Stomach smooth muscle (tissue), 2 donors: ENCODE measurements at regions not wholly inside any gene's neighbourhood (a gene's known extent, or its start where the extent isn't known, plus 50 kb on each side); places are given as distances from the start of the nearest gene placed in this dataset.
"Not testable (repeated sequence)": the region's sequence is repeated elsewhere in the genome, so short reads cannot be mapped to it uniquely, and the experiment has no call there.

Experiments
- H3K27ac ChIP-seq: one replicate; pipeline ENCODE4 v1.7.0; 2013; ENCODE audit warnings: mild to moderate bottlenecking, low read length, inconsistent platforms
- H3K27me3 ChIP-seq, 2 donors: one replicate each; pipeline ENCODE4 v1.7.0; 2013; ENCODE audit warnings: low read length in 2 of 2; ENCODE audit not compliant: insufficient read depth in 2 of 2, control insufficient read depth in 1 of 2
- H3K36me3 ChIP-seq, 2 donors: one replicate each; pipeline ENCODE4 v1.7.0; 2013; ENCODE audit warnings: low read length in 2 of 2; ENCODE audit not compliant: control insufficient read depth in 2 of 2, insufficient read depth in 2 of 2
- H3K4me1 ChIP-seq: one replicate; pipeline ENCODE4 v1.7.0; 2013; ENCODE audit warnings: low read length; ENCODE audit not compliant: control insufficient read depth, insufficient read depth
- H3K4me3 ChIP-seq, 2 donors: one replicate each; pipeline ENCODE4 v1.7.0; 2013; ENCODE audit warnings: low read length in 2 of 2
- H3K9ac ChIP-seq, 2 donors: one replicate each; pipeline ENCODE4 v1.7.0; 2013; ENCODE audit warnings: low read length in 2 of 2, mild to moderate bottlenecking in 1 of 2
- H3K9me3 ChIP-seq, 2 donors: one replicate each; pipeline ENCODE4 v1.7.0; 2013; ENCODE audit warnings: low read length in 2 of 2; ENCODE audit not compliant: control insufficient read depth in 2 of 2
- donor health status: healthy.
- donor health status: Pancreatic carcinoma.

DNA sequence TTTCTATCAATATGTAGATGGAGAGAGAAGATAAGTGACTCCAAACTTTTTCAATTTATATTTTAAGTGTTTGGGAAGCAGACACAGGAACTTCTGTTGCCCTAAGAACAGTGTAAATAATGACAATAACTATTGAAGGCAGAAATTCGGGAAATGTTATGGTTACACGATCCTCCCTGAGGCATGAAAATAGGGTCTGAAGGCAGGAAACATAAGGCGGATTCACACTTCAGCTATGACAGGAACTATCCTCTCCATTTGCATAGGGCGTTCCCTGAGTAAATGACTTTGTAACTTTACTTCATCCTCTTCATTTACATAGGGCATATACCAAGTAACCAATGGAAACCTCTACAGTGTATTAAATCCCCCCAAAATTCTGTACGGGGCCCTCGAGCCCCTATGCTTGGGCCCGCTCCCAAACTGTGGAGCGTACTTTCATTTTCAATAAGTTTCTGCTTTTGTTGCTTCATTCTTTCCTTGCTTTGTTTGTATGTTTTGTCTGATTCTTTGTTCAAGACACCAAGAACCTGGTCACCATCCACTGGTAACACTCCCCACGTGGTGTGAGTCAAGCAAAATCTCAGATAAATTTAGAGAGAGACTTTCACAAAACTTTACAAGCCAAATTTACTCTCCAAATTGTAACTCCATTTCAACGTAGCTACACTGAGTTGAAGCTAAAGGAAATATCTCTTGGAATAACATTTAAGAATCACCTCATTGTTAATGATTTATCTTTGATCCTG, 2504.3 kb downstream of the ARAP2 start:
- no peaks in the 10 kb centered on the region for H3K4me1 ChIP-seq
- H3K27me3 ChIP-seq: no peaks in the 10 kb centered on the region

DNA sequence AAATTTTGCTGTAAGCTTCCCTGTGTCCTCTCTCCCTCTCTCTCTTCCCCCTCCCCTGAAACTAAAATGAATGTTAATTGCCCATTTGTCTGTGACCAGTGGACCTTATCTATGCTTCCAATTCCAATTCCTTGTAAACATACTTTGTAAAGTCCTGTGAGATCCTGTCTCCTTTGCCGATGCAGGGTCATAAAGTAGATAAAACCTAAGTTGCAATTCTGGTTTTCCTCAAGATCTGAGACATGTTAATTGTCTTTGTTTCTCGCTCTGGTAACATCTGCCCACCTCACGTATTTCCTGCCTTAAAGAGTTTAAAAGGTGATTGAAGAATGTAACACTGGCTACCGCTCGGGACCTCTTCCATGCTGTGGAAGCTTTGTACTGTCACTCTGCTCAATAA, 2503.4 kb downstream of the ARAP2 start:
- H3K36me3 ChIP-seq, H3K4me3 ChIP-seq, H3K4me1 ChIP-seq, H3K27ac ChIP-seq, H3K9ac ChIP-seq, H3K9me3 ChIP-seq, H3K27me3 ChIP-seq: not testable (repeated sequence)

More for the DNA sequence above, 2504.3 kb downstream of the ARAP2 start:
- no peaks in the 10 kb centered on the region for H3K36me3 ChIP-seq
- H3K9me3 ChIP-seq: peaks cover 0 to 3% of the 10 kb centered on the region in 2 donors
- no peak overlapping the region for H3K9ac ChIP-seq
- H3K27ac ChIP-seq: no peak overlapping the region
- H3K4me3 ChIP-seq: no peak overlapping the region

DNA sequence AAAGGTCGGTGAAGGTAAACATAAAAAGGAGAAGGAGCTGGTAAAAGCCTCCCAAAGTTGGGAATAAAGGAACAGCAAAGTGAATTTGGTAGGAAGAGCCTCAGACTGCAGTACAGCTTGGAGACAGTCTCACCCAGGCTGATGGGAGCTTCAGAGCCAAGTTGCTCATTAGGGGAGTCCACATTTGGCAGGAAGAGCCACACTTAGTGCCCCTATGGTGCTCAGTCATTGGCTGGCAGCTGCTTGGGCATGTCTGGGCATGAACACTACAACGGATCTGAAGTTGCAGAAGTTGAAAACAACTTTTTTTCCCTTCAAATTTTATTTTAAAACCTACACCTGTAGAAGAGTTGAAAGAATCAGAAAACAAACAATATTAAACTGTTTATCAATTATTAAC, 2497.3 kb downstream of the ARAP2 start:
- Histone ChIP-seq H3K4me3 (no peak overlapping the region), H3K9me3 (peaks cover 0 to 3% of the 10 kb centered on the region in 2 donors), H3K27me3 (no peaks in the 10 kb centered on the region), H3K36me3 (no peaks in the 10 kb centered on the region), H3K9ac (no peak overlapping the region), H3K4me1 (no peaks in the 10 kb centered on the region), H3K27ac (no peak overlapping the region)

DNA sequence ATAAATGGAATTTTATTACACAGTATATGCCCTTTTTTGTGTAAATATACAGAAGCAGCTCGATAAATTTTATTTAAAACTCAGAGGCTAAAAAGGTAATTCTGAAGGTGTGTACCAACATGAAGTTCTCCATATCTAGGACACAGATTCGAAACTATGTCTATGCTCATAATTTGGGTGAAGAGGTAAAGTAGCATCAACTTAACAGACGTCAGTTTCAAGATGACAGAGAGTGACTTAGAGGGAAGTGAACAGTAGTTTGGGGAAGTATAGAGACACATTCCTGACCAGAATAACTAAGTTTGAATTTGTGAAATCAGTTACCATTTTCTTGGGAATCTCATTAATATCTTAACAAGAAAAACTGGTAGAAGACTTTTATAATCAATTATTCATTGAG, 2493.3 kb downstream of the ARAP2 start:
- Histone ChIP-seq H3K4me3 (no peak overlapping the region), H3K9me3 (no peaks in the 10 kb centered on the region), H3K27me3 (no peaks in the 10 kb centered on the region), H3K9ac (no peak overlapping the region), H3K36me3 (no peaks in the 10 kb centered on the region), H3K27ac (no peak overlapping the region), H3K4me1 (no peaks in the 10 kb centered on the region)

DNA sequence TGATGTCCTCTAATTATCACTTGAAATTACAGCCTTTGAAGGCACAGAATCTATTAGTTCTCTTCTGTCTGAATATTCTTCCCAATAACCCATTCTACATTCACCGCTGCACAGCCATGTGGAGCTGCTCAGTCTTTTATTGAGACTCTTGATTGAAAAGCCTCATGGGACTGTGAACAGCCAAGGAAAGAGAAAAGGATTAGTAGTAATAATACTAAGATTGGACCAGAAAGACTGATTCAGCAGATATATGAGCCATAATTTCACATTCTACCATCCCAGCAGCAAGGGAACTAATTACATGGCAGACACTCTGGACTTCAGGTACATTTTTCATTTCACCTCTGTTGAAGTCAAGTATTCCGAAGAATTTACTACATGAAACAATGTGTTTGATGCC, 2471.7 kb downstream of the ARAP2 start:
- Histone ChIP-seq H3K4me3 (no peak overlapping the region), H3K9ac (no peak overlapping the region), H3K4me1 (no peaks in the 10 kb centered on the region), H3K9me3 (no peaks in the 10 kb centered on the region), H3K27me3 (no peaks in the 10 kb centered on the region), H3K27ac (no peak overlapping the region), H3K36me3 (no peaks in the 10 kb centered on the region)

DNA sequence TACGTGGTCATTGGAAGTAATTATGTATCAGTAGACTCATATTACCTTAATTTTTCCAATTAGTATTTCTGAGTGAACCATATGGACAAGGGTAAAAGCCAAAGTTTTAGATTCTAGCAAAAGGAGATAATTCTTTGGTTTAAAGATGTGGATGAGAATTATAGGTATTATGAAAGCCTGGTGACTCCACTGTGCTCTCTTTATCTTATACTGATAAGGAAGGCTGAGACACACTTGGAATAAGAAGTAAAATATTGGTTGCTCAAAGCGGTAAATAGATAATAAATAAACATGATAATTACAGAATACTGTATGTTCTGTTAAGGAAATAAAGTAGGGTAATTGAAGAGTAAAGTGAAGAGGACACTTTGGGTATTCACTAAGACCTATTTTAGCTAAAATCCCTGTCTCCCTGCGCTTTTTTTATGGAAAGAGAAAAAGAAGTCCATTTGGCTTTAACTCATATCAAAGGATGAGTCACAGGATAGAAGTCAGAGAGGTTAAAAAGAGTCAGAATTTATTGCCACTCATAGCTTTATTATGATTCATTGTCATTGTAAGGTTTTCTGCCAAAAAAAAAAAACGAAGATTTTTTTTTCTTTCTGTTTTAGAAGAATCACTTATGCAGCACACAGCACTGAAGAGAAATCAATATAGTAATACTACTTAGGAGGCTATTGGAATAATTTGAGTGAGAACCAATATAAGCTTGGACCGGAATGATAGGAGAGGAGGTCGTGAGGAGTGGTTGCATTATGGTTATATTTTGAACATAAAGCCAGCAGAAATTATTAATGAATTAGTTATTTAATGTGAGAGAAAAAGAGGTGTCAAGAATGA, 2463.1 kb downstream of the ARAP2 start:
- H3K9ac ChIP-seq: no peak overlapping the region
- no peak overlapping the region for H3K27ac ChIP-seq
- no peaks in the 10 kb centered on the region for H3K4me1 ChIP-seq
- no peaks in the 10 kb centered on the region for H3K27me3 ChIP-seq
- no peaks in the 10 kb centered on the region for H3K9me3 ChIP-seq
- H3K36me3 ChIP-seq: no peaks in the 10 kb centered on the region
- H3K4me3 ChIP-seq: no peak overlapping the region

DNA sequence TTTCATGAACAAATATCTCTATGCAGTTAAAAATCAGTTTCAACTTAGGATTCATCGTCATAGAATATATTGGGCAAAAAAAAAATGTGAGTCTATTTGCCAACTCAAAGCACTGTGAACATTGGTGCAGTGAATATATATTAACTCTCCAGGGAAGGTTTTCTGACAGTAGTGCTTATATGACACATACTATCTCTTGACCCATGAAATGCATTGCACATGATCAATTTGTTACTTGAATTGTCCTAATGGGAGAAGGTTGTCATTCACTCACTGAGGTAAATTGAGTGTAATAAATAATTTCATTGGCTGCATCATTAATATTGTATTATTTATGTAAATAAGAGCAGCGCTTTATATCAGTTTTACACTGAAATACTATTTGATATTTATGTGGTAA, 2458.5 kb downstream of the ARAP2 start:
- Histone ChIP-seq H3K27me3 (no peaks in the 10 kb centered on the region), H3K4me3 (no peak overlapping the region), H3K4me1 (no peaks in the 10 kb centered on the region), H3K9ac (no peak overlapping the region), H3K9me3 (no peaks in the 10 kb centered on the region), H3K36me3 (no peaks in the 10 kb centered on the region), H3K27ac (no peak overlapping the region)

DNA sequence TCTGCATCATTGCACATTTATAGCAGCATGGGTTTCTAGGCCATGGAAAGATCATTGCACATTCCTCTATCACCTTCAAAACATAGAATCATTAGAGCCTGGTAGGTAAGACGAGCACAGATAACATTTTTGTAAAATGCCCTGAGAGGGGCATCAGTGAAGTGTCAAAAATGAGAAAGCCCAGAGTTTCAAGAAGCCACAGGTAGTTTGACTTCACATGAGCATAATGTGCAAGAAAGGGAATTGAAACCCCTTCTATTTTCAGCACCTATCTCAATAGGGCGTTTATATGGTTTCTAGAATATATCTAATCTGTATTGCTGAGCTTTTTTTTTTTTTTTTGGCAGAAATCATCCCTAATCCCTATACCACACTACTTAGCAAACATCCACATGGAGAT, 2441.7 kb downstream of the ARAP2 start:
- Histone ChIP-seq H3K9me3 (no peaks in the 10 kb centered on the region), H3K27ac (no peak overlapping the region), H3K4me3 (no peak overlapping the region), H3K4me1 (no peaks in the 10 kb centered on the region), H3K9ac (no peak overlapping the region), H3K36me3 (no peaks in the 10 kb centered on the region), H3K27me3 (no peaks in the 10 kb centered on the region)

DNA sequence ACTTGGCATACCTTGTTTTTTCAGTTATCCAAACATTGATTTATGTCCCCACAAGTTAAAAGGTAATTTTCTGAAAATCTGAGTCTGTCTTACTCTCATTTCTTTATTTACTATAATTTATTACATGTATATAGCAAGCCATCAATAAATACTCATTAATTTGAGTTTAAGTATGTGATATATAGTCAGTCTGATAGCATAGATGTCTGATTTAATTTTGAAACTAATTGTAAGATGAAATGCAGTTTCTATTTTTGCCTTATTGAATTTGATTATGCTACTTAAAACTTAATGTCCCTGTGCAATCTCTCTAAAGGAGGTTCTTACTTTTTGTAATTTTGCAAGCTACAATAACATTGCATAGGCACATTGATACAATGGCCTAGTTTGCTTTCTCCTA, 2418.6 kb downstream of the ARAP2 start:
- H3K4me3 ChIP-seq: no peak overlapping the region
- H3K9ac ChIP-seq: no peak overlapping the region
- no peaks in the 10 kb centered on the region for H3K4me1 ChIP-seq
- no peaks in the 10 kb centered on the region for H3K36me3 ChIP-seq
- no peaks in the 10 kb centered on the region for H3K9me3 ChIP-seq
- H3K27me3 ChIP-seq: no peaks in the 10 kb centered on the region
- H3K27ac ChIP-seq: no peak overlapping the region

DNA sequence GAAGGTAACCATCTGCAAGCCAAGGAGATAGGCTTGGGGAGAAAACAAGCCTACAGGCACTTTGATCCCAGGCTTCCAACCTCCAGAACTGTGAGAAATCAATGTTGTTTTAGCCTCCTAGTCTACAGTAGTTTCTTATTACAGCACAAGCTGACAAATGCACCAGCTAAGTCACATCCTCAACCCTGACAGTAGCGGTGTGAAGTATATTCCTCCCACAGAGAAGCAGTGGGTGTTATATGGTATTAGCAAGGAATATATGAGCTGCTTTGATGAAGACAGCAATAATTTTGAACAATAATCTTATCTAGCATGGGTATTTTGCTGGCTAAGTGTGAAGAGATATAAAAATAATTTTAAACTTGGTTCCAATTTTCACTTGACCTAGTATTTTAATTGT, 2415.0 kb downstream of the ARAP2 start:
- H3K27me3 ChIP-seq, H3K4me3 ChIP-seq, H3K9me3 ChIP-seq, H3K27ac ChIP-seq, H3K9ac ChIP-seq, H3K4me1 ChIP-seq, H3K36me3 ChIP-seq: not testable (repeated sequence)
